H9 (cell line): ENCODE measurements at regions not wholly inside any gene's neighbourhood (a gene's known extent, or its start where the extent isn't known, plus 50 kb on each side); places are given as distances from the start of the nearest gene placed in this dataset.

Experiments used
- DNase-seq: peaks from one replicate; pipeline ENCODE4 v3.0.0-alpha.2; 2017
- H2AFZ ChIP-seq: one replicate; pipeline ENCODE4 v1.6.1; 2013; ENCODE audit warnings: mild to moderate bottlenecking, low read length, control low read depth, moderate library complexity
- H2AK5ac ChIP-seq: 2 replicates; pipeline ENCODE4 v1.6.1; 2013; ENCODE audit warnings: low read length, control low read depth, mixed read lengths; ENCODE audit not compliant: insufficient read length
- H2BK120ac ChIP-seq: one replicate; pipeline ENCODE4 v1.6.1; 2013; ENCODE audit warnings: low read depth, mild to moderate bottlenecking, low read length, control low read depth, inconsistent platforms; ENCODE audit not compliant: poor library complexity, severe bottlenecking
- H2BK12ac ChIP-seq: 2 replicates; pipeline ENCODE4 v1.6.1; 2013; ENCODE audit warnings: low read length, control low read depth, mixed read lengths, low read depth; ENCODE audit not compliant: insufficient read length
- H2BK15ac ChIP-seq: 2 replicates; pipeline ENCODE4 v1.6.1; 2013; ENCODE audit warnings: low read depth, low read length, control low read depth
- H2BK20ac ChIP-seq: one replicate; pipeline ENCODE4 v1.6.1; 2013; ENCODE audit warnings: low read depth, mild to moderate bottlenecking, low read length, control low read depth, inconsistent platforms; ENCODE audit not compliant: poor library complexity, severe bottlenecking
- H2BK5ac ChIP-seq: 2 replicates; pipeline ENCODE4 v1.6.1; 2013; ENCODE audit warnings: low read length, control low read depth, mixed read lengths; ENCODE audit not compliant: insufficient read length
- H3K14ac ChIP-seq: 2 replicates; pipeline ENCODE4 v1.6.1; 2013; ENCODE audit warnings: low read length, control low read depth; ENCODE audit not compliant: insufficient read depth
- H3K18ac ChIP-seq: 2 replicates; pipeline ENCODE4 v1.6.1; 2013; ENCODE audit warnings: low read depth, mild to moderate bottlenecking, mixed read lengths, low read length, control low read depth; ENCODE audit not compliant: insufficient read length
- H3K23ac ChIP-seq: 2 replicates; pipeline ENCODE4 v1.6.1; 2013; ENCODE audit warnings: low read length, control low read depth, mixed read lengths, low read depth; ENCODE audit not compliant: insufficient read length
- H3K23me2 ChIP-seq: 2 replicates; pipeline ENCODE4 v1.6.1; 2013; ENCODE audit warnings: low read depth, mild to moderate bottlenecking, mixed read lengths, low read length, control low read depth; ENCODE audit not compliant: insufficient read length, poor library complexity, severe bottlenecking
- H3K27ac ChIP-seq: 2 replicates; pipeline ENCODE4 v1.5.1; 2013; ENCODE audit warnings: low read length, control low read depth, mixed read lengths, low read depth; ENCODE audit not compliant: insufficient read length
- H3K27me3 ChIP-seq: 2 replicates; pipeline ENCODE4 v1.6.1; 2013; ENCODE audit warnings: low read length, control low read depth, inconsistent platforms; ENCODE audit not compliant: insufficient read depth
- H3K4ac ChIP-seq: 2 replicates; pipeline ENCODE4 v1.6.1; 2013; ENCODE audit warnings: low read depth, mild to moderate bottlenecking, control low read depth, inconsistent platforms, low read length, moderate library complexity
- H3K4me1 ChIP-seq: 2 replicates; pipeline ENCODE4 v1.6.1; 2013; ENCODE audit warnings: low read length, control low read depth, inconsistent platforms; ENCODE audit not compliant: insufficient read depth
- H3K4me2 ChIP-seq: 2 replicates; pipeline ENCODE4 v1.6.1; 2013; ENCODE audit warnings: low read length, control low read depth, mixed read lengths; ENCODE audit not compliant: insufficient read length, insufficient read depth
- H3K56ac ChIP-seq: 2 replicates; pipeline ENCODE4 v1.6.1; 2013; ENCODE audit warnings: low read depth, mild to moderate bottlenecking, mixed read lengths, low read length, control low read depth; ENCODE audit not compliant: insufficient read length
- H3K79me1 ChIP-seq: 2 replicates; pipeline ENCODE4 v1.6.1; 2013; ENCODE audit warnings: low read depth, mild to moderate bottlenecking, moderate library complexity, low read length, control low read depth, inconsistent platforms; ENCODE audit not compliant: insufficient read depth, poor library complexity, severe bottlenecking
- H3K79me2 ChIP-seq: 2 replicates; pipeline ENCODE4 v1.6.1; 2013; ENCODE audit warnings: low read length, control low read depth, inconsistent platforms; ENCODE audit not compliant: insufficient read depth
- H3K9ac ChIP-seq: 2 replicates; pipeline ENCODE4 v1.6.1; 2013; ENCODE audit warnings: low read length, control low read depth, mixed read lengths; ENCODE audit not compliant: insufficient read length; ENCODE audit errors: extremely low read depth
- H3K9me3 ChIP-seq: one replicate; pipeline ENCODE4 v1.6.1; 2013; ENCODE audit warnings: low read depth, low read length, inconsistent platforms; ENCODE audit not compliant: control insufficient read depth
- H3T11ph ChIP-seq: one replicate; pipeline ENCODE4 v1.6.1; 2013; ENCODE audit warnings: mild to moderate bottlenecking, low read length, control low read depth, inconsistent platforms
- H4K20me1 ChIP-seq: one replicate; pipeline ENCODE4 v1.6.1; 2013; ENCODE audit not compliant: control insufficient read depth, insufficient read length, insufficient read depth
- H4K5ac ChIP-seq: 2 replicates; pipeline ENCODE4 v1.6.1; 2013; ENCODE audit warnings: low read depth, mild to moderate bottlenecking, mixed read lengths, low read length, control low read depth; ENCODE audit not compliant: insufficient read length
- H4K8ac ChIP-seq: replicated peaks from 2 replicates; pipeline ENCODE4 v1.6.1; 2013; ENCODE audit warnings: low read length, control low read depth, mixed read lengths, low read depth; ENCODE audit not compliant: insufficient read length
- H4K91ac ChIP-seq: 2 replicates; pipeline ENCODE4 v1.6.1; 2013; ENCODE audit warnings: low read depth, mild to moderate bottlenecking, moderate library complexity, mixed read lengths, low read length, control low read depth; ENCODE audit not compliant: insufficient read length
- H3K27ac Mint-ChIP-seq, 3 experiments: 2 replicates in 2 of 3; 3 replicates in 1 of 3; pipeline ENCODE4 v1.8.0; 2020 to 2021; ENCODE audit warnings: mixed read lengths in 3 of 3, mild to moderate bottlenecking in 1 of 3, moderate library complexity in 1 of 3
- H3K27me3 Mint-ChIP-seq: 2 replicates; pipeline ENCODE4 v1.8.0; 2021; ENCODE audit warnings: low read depth, mild to moderate bottlenecking, moderate library complexity, mixed read lengths
- H3K36me3 Mint-ChIP-seq, 3 experiments: 2 replicates in 2 of 3; 3 replicates in 1 of 3; pipeline ENCODE4 v1.8.0; 2020 to 2021; ENCODE audit warnings: low read depth in 3 of 3, mixed read lengths in 3 of 3; ENCODE audit not compliant: insufficient read depth in 1 of 3
- H3K4me1 Mint-ChIP-seq, 2 experiments: 2 replicates each; pipeline ENCODE4 v1.8.0; 2020; ENCODE audit warnings: mixed read lengths in 2 of 2
- H3K4me3 Mint-ChIP-seq, 2 experiments: 2 replicates in 1 of 2; 3 replicates in 1 of 2; pipeline ENCODE4 v1.8.0; 2020 to 2021; ENCODE audit warnings: mild to moderate bottlenecking in 2 of 2, mixed read lengths in 2 of 2, moderate library complexity in 1 of 2
- H3K9me3 Mint-ChIP-seq, 2 experiments: 2 replicates in 1 of 2; 3 replicates in 1 of 2; pipeline ENCODE4 v1.8.0; 2020; ENCODE audit warnings: mild to moderate bottlenecking in 2 of 2, mixed read lengths in 2 of 2, moderate library complexity in 1 of 2
- CTCF ChIP-seq: fragments of 200-600 bp; sonication (generic); conservative IDR thresholded peaks from 3 replicates; pipeline ENCODE4 v1.8.0; 2021; ENCODE audit warnings: antibody characterized with exemption, mild to moderate bottlenecking
- WGBS: extraction: QIAGEN DNeasy Blood & Tissue Kit; methylation state at CpG from one replicate; pipeline ENCODE4 v1.1.7; 2013; ENCODE audit warnings: missing lambda C conversion rate, low lambda C conversion rate, mixed read lengths; ENCODE audit not compliant: insufficient read length; ENCODE audit errors: extremely low coverage; 5-methylcytosine and 5-hydroxymethylcytosine counted together

DNA sequence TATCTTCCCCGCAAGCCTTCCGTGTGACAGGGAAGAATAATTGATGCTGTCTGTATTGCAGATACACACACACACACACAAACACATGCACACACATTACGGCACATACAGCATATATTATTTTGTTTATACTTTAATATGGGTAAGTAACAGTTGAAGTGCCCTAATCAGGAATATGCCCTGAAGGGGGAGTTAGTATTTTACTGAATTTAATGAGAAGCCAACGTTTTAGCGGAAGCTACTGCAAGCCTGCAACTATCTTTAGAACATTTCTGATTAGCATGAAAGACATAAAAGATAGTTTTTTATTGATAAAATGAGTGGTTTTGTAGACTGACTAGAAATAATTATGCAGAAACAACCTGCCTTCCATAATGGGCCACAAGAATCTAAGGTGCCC, 296.6 kb upstream of the SLCO3A1 start:
- TF ChIP-seq CTCF: no peak
- Histone ChIP-seq H3K9ac (no peak overlapping the region), H3K23ac (no peak overlapping the region), H3K9me3 (no peaks in the 10 kb centered on the region), H2AK5ac (no peak overlapping the region), H2BK20ac (no peak overlapping the region), H3K79me1 (no peaks in the 10 kb centered on the region), H2AFZ (no peak overlapping the region), H2BK5ac (no peak overlapping the region), H2BK12ac (no peak overlapping the region), H3T11ph (no peak overlapping the region), H3K27ac (no peak overlapping the region), H4K20me1 (no peaks in the 10 kb centered on the region), H3K23me2 (no peaks in the 10 kb centered on the region), H3K56ac (no peak overlapping the region), H4K5ac (no peak overlapping the region), H3K4me2 (no peak overlapping the region), H3K27me3 (no peaks in the 10 kb centered on the region), H3K4ac (no peak overlapping the region), H2BK15ac (no peak overlapping the region), H2BK120ac (no peak overlapping the region), H3K79me2 (no peaks in the 10 kb centered on the region), H3K18ac (no peak overlapping the region), H4K8ac (no peak overlapping the region), H3K14ac (no peak overlapping the region), H3K4me1 (no peaks in the 10 kb centered on the region), H4K91ac (no peak overlapping the region)
- Mint-ChIP-seq H3K4me1 (peaks cover 23 to 30% of the 10 kb centered on the region in 2 experiments), H3K4me3 (no peak overlapping the region), H3K27ac (no peak overlapping the region), H3K9me3 (no peaks in the 10 kb centered on the region), H3K27me3 (no peaks in the 10 kb centered on the region), H3K36me3 (no peaks in the 10 kb centered on the region)
- DNase-seq: no peak
- no CpG with 5 or more reads among the region's 5 CpGs for WGBS
